IMR-90 (cell line): ENCODE measurements at regions not wholly inside any gene's neighbourhood (a gene's known extent, or its start where the extent isn't known, plus 50 kb on each side); places are given as distances from the start of the nearest gene placed in this dataset.

Source experiments
- ATAC-seq: fragments of 200-7000 bp; cut with Tn5 transposase; 2 replicates; pipeline ENCODE4 v1.9.1; 2020; ENCODE audit warnings: low read depth, mild to moderate bottlenecking, moderate library complexity
- BruUV-seq: library from RNA; stranded (reverse); fragments of 400-500 nt; replicated peaks from 2 replicates; lab custom pipeline; 2021; lab: Mats Ljungman, UMichigan
- CTCF ChIA-PET: fragments of 300-600 bp; formaldehyde crosslinking; extraction: SDS; loops from one replicate; lab custom pipeline; 2021; ENCODE audit warnings: antibody characterized with exemption; lab: Yijun Ruan, JAX
- POLR2A ChIA-PET: fragments of 300-600 bp; sonication (Branson Sonifier 250); formaldehyde crosslinking; loops from one replicate; lab custom pipeline; 2022; ENCODE audit warnings: antibody characterized with exemption; ENCODE audit not compliant: unreplicated experiment; lab: Charles Lee
- DNase-seq: peaks from one replicate; pipeline ENCODE4 v3.0.0; 2013
- H2AFZ ChIP-seq: replicated peaks from 2 replicates; pipeline ENCODE3; 2013; ENCODE audit warnings: low read length, mild to moderate bottlenecking; ENCODE audit not compliant: poor library complexity
- H2AK5ac ChIP-seq: 2 replicates; pipeline ENCODE4 v1.6.1; 2013; ENCODE audit warnings: low read depth, low read length, inconsistent platforms
- H2AK9ac ChIP-seq: replicated peaks from 2 replicates; pipeline ENCODE3; 2013; ENCODE audit warnings: mild to moderate bottlenecking, low read depth, low read length, moderate library complexity; ENCODE audit not compliant: poor library complexity
- H2BK120ac ChIP-seq: 2 replicates; pipeline ENCODE4 v1.6.1; 2013; ENCODE audit warnings: low read depth, low read length, inconsistent platforms
- H2BK15ac ChIP-seq: 3 replicates; pipeline ENCODE4 v1.6.1; 2013; ENCODE audit warnings: low read depth, low read length, inconsistent platforms
- H2BK20ac ChIP-seq: 2 replicates; pipeline ENCODE4 v1.6.1; 2013; ENCODE audit warnings: low read depth, mild to moderate bottlenecking, inconsistent platforms, low read length, moderate library complexity
- H2BK5ac ChIP-seq: 2 replicates; pipeline ENCODE4 v1.6.1; 2013; ENCODE audit warnings: mild to moderate bottlenecking, low read depth, low read length, inconsistent platforms; ENCODE audit not compliant: poor library complexity, severe bottlenecking
- H3K14ac ChIP-seq: replicated peaks from 2 replicates; pipeline ENCODE4 v1.6.1; 2013; ENCODE audit warnings: low read depth, low read length, inconsistent platforms
- H3K18ac ChIP-seq: 2 replicates; pipeline ENCODE4 v1.6.1; 2013; ENCODE audit warnings: low read depth, low read length, control low read depth
- H3K23ac ChIP-seq: 2 replicates; pipeline ENCODE4 v1.6.1; 2013; ENCODE audit warnings: low read depth, low read length, inconsistent platforms
- H3K27ac ChIP-seq: 2 replicates; pipeline ENCODE4 v1.5.1; 2013; ENCODE audit warnings: mild to moderate bottlenecking, control low read depth, low read length; ENCODE audit not compliant: insufficient read depth
- H3K27me3 ChIP-seq: 2 replicates; pipeline ENCODE4 v1.6.1; 2013; ENCODE audit warnings: low read length; ENCODE audit not compliant: control insufficient read depth, insufficient read depth
- H3K36me3 ChIP-seq: 2 replicates; pipeline ENCODE4 v1.6.1; 2013; ENCODE audit warnings: low read length, mixed read lengths; ENCODE audit not compliant: control insufficient read depth, insufficient read depth
- H3K4ac ChIP-seq: 2 replicates; pipeline ENCODE4 v1.6.1; 2013; ENCODE audit warnings: low read depth, low read length, inconsistent platforms
- H3K4me1 ChIP-seq: 2 replicates; pipeline ENCODE4 v1.6.1; 2013; ENCODE audit warnings: low read length, mixed read lengths; ENCODE audit not compliant: control insufficient read depth, insufficient read depth
- H3K4me2 ChIP-seq: 2 replicates; pipeline ENCODE4 v1.6.1; 2013; ENCODE audit warnings: low read depth, mild to moderate bottlenecking, control low read depth, low read length, moderate library complexity
- H3K4me3 ChIP-seq: 2 replicates; pipeline ENCODE4 v1.5.1; 2013; ENCODE audit warnings: low read depth, mild to moderate bottlenecking, control low read depth, low read length, moderate library complexity; ENCODE audit not compliant: insufficient read depth
- H3K56ac ChIP-seq: 2 replicates; pipeline ENCODE4 v1.6.1; 2013; ENCODE audit warnings: low read length, inconsistent platforms; ENCODE audit not compliant: insufficient read depth; ENCODE audit errors: extremely low read depth
- H3K79me1 ChIP-seq, 2 experiments: 2 replicates each; pipeline ENCODE4 v1.6.1; 2013; ENCODE audit warnings: low read length in 2 of 2, inconsistent platforms in 1 of 2, low read depth in 1 of 2
- H3K9ac ChIP-seq: 2 replicates; pipeline ENCODE4 v1.6.1; 2013; ENCODE audit warnings: low read depth, low read length, control low read depth
- H3K9me1 ChIP-seq: 2 replicates; pipeline ENCODE4 v1.6.1; 2013; ENCODE audit warnings: low read length, inconsistent platforms; ENCODE audit not compliant: insufficient read depth
- H3K9me3 ChIP-seq: 2 replicates; pipeline ENCODE4 v1.6.1; 2013; ENCODE audit warnings: low read length; ENCODE audit not compliant: control insufficient read depth, insufficient read depth
- H4K20me1 ChIP-seq: 2 replicates; pipeline ENCODE4 v1.6.1; 2013; ENCODE audit warnings: low read length, inconsistent platforms; ENCODE audit not compliant: insufficient read depth
- H4K5ac ChIP-seq: 2 replicates; pipeline ENCODE4 v1.6.1; 2013; ENCODE audit warnings: mild to moderate bottlenecking, low read depth, low read length, control low read depth
- H4K8ac ChIP-seq, 2 experiments: 2 replicates each; pipeline ENCODE4 v1.6.1; 2013; ENCODE audit warnings: low read depth in 2 of 2, low read length in 2 of 2, control low read depth in 1 of 2, inconsistent platforms in 1 of 2
- H4K91ac ChIP-seq: 2 replicates; pipeline ENCODE4 v1.6.1; 2013; ENCODE audit warnings: low read depth, low read length, inconsistent platforms; ENCODE audit not compliant: insufficient read depth
- CEBPB ChIP-seq: IDR thresholded peaks from 2 replicates; pipeline ENCODE4 v1.6.1; 2012; ENCODE audit warnings: low read depth, low read length, improper control_type of control experiment
- CHD1 ChIP-seq: IDR thresholded peaks from 2 replicates; pipeline ENCODE4 v1.6.1; 2012; ENCODE audit warnings: low read depth, low read length, improper control_type of control experiment
- ELK1 ChIP-seq: fragments of 150-350 bp; IDR thresholded peaks from 2 replicates; pipeline ENCODE4 v1.6.1; 2016; ENCODE audit warnings: low read depth, mild to moderate bottlenecking, low read length, moderate library complexity, borderline replicate concordance
- MXI1 ChIP-seq: IDR thresholded peaks from 2 replicates; pipeline ENCODE4 v1.6.1; 2012; ENCODE audit warnings: low read depth, mild to moderate bottlenecking, low read length, moderate library complexity, borderline replicate concordance
- NFE2L2 ChIP-seq: fragments of 150-350 bp; IDR thresholded peaks from 2 replicates; pipeline ENCODE4 v1.6.1; 2016; ENCODE audit warnings: low read depth, mild to moderate bottlenecking, low read length
- RAD21 ChIP-seq: IDR thresholded peaks from 2 replicates; pipeline ENCODE4 v1.6.1; 2012; ENCODE audit warnings: low read length, improper control_type of control experiment
- RCOR1 ChIP-seq: IDR thresholded peaks from 2 replicates; pipeline ENCODE4 v1.6.1; 2012; ENCODE audit warnings: mild to moderate bottlenecking, low read length, improper control_type of control experiment; ENCODE audit not compliant: insufficient replicate concordance
- WGBS, 2 experiments: methylation state at CpG; one replicate each; pipeline versions ENCODE4 v1.1.5 to v1.1.7; 2013; ENCODE audit warnings: missing lambda C conversion rate in 2 of 2; ENCODE audit not compliant: insufficient read length in 1 of 2; ENCODE audit errors: extremely low coverage in 2 of 2; 5-methylcytosine and 5-hydroxymethylcytosine counted together
- dilution Hi-C: fragments of 300-500 bp; cut with HindIII; formaldehyde crosslinking; loops from one replicate; pipeline ENCODE4 v1.14.3; 2018; ENCODE audit warnings: low sequenced_read_pairs; ENCODE audit not compliant: unreplicated experiment
- in situ Hi-C: fragments of 300-500 bp; cut with MboI; formaldehyde crosslinking; loops from 3 replicates; pipeline ENCODE4 v1.14.3; 2019; ENCODE audit warnings: low sequenced_read_pairs, inconsistent platforms, mixed read lengths
- intact Hi-C: fragments of 100-400 bp; cut with micrococcal nuclease; formaldehyde crosslinking; loops from 2 replicates; pipeline ENCODE4 v1.10.0; 2022
- TF ChIP-seq, protein P1 (sequence below): conservative IDR thresholded peaks from 2 replicates; pipeline ENCODE4 v1.5.1; 2012; ENCODE audit warnings: mild to moderate bottlenecking, low read depth, low read length, improper control_type of control experiment

DNA sequence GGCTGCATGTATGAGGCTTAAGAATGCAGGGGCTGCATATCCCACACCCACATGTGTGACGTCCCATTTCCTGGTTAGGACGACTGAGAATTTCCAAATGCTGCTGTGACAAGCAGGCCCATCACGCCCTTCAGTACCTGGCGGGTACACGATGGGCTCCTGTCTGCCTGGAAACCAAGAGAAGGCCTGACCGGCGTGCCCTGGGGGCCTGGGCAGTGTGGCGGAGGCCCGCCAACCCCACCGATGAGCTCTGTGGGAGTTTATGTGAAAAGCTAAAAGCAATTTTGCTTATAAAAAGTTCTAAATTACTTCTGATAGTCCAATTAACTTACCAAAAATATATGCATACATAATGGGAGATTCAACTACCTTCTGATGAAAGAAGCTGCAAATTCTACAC, 837.3 kb downstream of the GALR1 start:
- dilution Hi-C loops: no loop called here
- H2AFZ ChIP-seq: no peak overlapping the region
- H2BK120ac ChIP-seq: no peak overlapping the region
- H2BK20ac ChIP-seq: no peak overlapping the region
- H3K4ac ChIP-seq: no peak overlapping the region
- in situ Hi-C loops: no loop called here
- H3K4me2 ChIP-seq: no peak overlapping the region
- no peak overlapping the region for H3K23ac ChIP-seq
- H4K5ac ChIP-seq: no peak overlapping the region
- no peak overlapping the region for H2BK15ac ChIP-seq
- no peak overlapping the region for H2AK9ac ChIP-seq
- no peaks in the 10 kb centered on the region for H3K79me1 ChIP-seq
- ChIA-PET POLR2A (no interaction called here), CTCF (no interaction called here)
- H3K36me3 ChIP-seq: no peaks in the 10 kb centered on the region
- no peak overlapping the region for H4K91ac ChIP-seq
- no peak overlapping the region for H4K8ac ChIP-seq
- no CpG with 5 or more reads among the region's 10 CpGs for WGBS, 2 experiments
- ATAC-seq (no peak), DNase-seq (no peak)
- H3K56ac ChIP-seq: no peak overlapping the region
- intact Hi-C loops: no loop called here
- H3K27me3 ChIP-seq: no peaks in the 10 kb centered on the region
- TF ChIP-seq CEBPB (no peak), MXI1 (no peak), RAD21 (no peak), NFE2L2 (no peak), RCOR1 (no peak), CHD1 (no peak), ELK1 (no peak)
- TF ChIP-seq, protein P1, sequence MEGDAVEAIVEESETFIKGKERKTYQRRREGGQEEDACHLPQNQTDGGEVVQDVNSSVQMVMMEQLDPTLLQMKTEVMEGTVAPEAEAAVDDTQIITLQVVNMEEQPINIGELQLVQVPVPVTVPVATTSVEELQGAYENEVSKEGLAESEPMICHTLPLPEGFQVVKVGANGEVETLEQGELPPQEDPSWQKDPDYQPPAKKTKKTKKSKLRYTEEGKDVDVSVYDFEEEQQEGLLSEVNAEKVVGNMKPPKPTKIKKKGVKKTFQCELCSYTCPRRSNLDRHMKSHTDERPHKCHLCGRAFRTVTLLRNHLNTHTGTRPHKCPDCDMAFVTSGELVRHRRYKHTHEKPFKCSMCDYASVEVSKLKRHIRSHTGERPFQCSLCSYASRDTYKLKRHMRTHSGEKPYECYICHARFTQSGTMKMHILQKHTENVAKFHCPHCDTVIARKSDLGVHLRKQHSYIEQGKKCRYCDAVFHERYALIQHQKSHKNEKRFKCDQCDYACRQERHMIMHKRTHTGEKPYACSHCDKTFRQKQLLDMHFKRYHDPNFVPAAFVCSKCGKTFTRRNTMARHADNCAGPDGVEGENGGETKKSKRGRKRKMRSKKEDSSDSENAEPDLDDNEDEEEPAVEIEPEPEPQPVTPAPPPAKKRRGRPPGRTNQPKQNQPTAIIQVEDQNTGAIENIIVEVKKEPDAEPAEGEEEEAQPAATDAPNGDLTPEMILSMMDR: no peak
- H3K9me3 ChIP-seq: peaks cover 51% of the 10 kb centered on the region
- BruUV-seq: no TSS peak
- no peaks in the 10 kb centered on the region for H4K20me1 ChIP-seq
- H3K4me3 ChIP-seq: no peak overlapping the region
- no peaks in the 10 kb centered on the region for H3K4me1 ChIP-seq
- no peak overlapping the region for H3K18ac ChIP-seq
- H3K9ac ChIP-seq: no peak overlapping the region
- H3K14ac ChIP-seq: no peak overlapping the region
- no peaks in the 10 kb centered on the region for H3K9me1 ChIP-seq
- H3K27ac ChIP-seq: no peak overlapping the region
- H2BK5ac ChIP-seq: no peak overlapping the region
- H2AK5ac ChIP-seq: no peak overlapping the region
